Esophagus muscularis mucosa (tissue), 4 donors: ENCODE measurements at regions not wholly inside any gene's neighbourhood (a gene's known extent, or its start where the extent isn't known, plus 50 kb on each side); places are given as distances from the start of the nearest gene placed in this dataset.

Source experiments
- DNase-seq: peaks from one replicate; pipeline ENCODE4 v3.0.0-alpha.2; 2017; ENCODE audit errors: extremely low spot score
- H3K27ac ChIP-seq, 4 donors: fragments of 200-600 bp; sonication (generic); replicated peaks in 1 of 4; 1 replicate in 3 of 4; 2 replicates in 1 of 4; pipeline ENCODE4 v1.5.1; 2016 to 2019; ENCODE audit warnings: mild to moderate bottlenecking in 1 of 4
- H3K27me3 ChIP-seq, 4 donors: fragments of 200-600 bp; sonication (generic); one replicate each; pipeline versions ENCODE4 v1.5.1 to v1.6.0; 2016 to 2019
- H3K36me3 ChIP-seq, 4 donors: fragments of 200-600 bp; sonication (generic); one replicate each; pipeline ENCODE4 v1.5.1; 2016 to 2019
- H3K4me1 ChIP-seq, 4 donors: fragments of 200-600 bp; sonication (generic); one replicate each; pipeline ENCODE4 v1.5.1; 2016 to 2019
- H3K4me3 ChIP-seq, 4 donors: fragments of 200-600 bp; sonication (generic); 1 replicate in 2 of 4; 2 replicates in 2 of 4; pipeline ENCODE4 v1.5.1; 2016 to 2019; ENCODE audit warnings: mild to moderate bottlenecking in 4 of 4, moderate library complexity in 1 of 4
- H3K9me3 ChIP-seq, 4 donors: fragments of 200-600 bp; sonication (generic); 1 replicate in 3 of 4; 2 replicates in 1 of 4; pipeline ENCODE4 v1.5.1; 2016 to 2019
- CTCF ChIP-seq, 3 experiments: fragments of 200-600 bp in 2 of 3; fragments of 450-650 bp in 1 of 3; sonication (generic) in 2 of 3; IDR thresholded peaks; one replicate each; pipeline ENCODE4 v1.5.1; 2017 to 2019; ENCODE audit warnings: antibody characterized with exemption in 3 of 3, mild to moderate bottlenecking in 2 of 3, moderate library complexity in 1 of 3
- EP300 ChIP-seq: sonication (generic); formaldehyde crosslinking; IDR thresholded peaks from one replicate; pipeline ENCODE4 v1.6.1; 2017; ENCODE audit warnings: antibody characterized with exemption
- POLR2A ChIP-seq: fragments of 450-650 bp; IDR thresholded peaks from one replicate; pipeline ENCODE4 v1.6.1; 2017; ENCODE audit warnings: antibody characterized with exemption, moderate library complexity, mild to moderate bottlenecking, low read depth
- POLR2AphosphoS5 ChIP-seq, 2 donors: sonication (generic); formaldehyde crosslinking; IDR thresholded peaks; one replicate each; pipeline ENCODE4 v1.6.1; 2017; ENCODE audit warnings: antibody characterized with exemption in 2 of 2
- WGBS: methylation state at CpG from one replicate; pipeline ENCODE4 v1.1.5; 2018; 5-methylcytosine and 5-hydroxymethylcytosine counted together
- intact Hi-C: fragments of 100-400 bp; cut with DNase I; formaldehyde crosslinking; loops from one replicate; pipeline ENCODE4 v1.15.1; 2023

GRCh38 chr10:4008676-4009382, 223.8 kb upstream of the KLF6 start:
- intact Hi-C loops: no loop called here
- 98% methylated on average over 7 of the region's 7 CpGs for WGBS
- TF ChIP-seq POLR2AphosphoS5 (IDR thresholded peaks at IDR 0.05) (no peak), CTCF (IDR thresholded peaks at IDR 0.05) (no peak), POLR2A (no peak), EP300 (no peak)

GRCh38 chr10:4007771-4008170, 222.8 kb upstream of the KLF6 start:
- no peak for DNase-seq
- WGBS: 90% methylated on average over 4 of the region's 4 CpGs
- H3K36me3 ChIP-seq: no peaks in the 10 kb centered on the region
- TF ChIP-seq POLR2A (no peak), EP300 (no peak), POLR2AphosphoS5 (IDR thresholded peaks at IDR 0.05) (no peak), CTCF (IDR thresholded peaks at IDR 0.05) (no peak)
- H3K4me1 ChIP-seq: peaks cover 0 to 8% (median 3%) of the 10 kb centered on the region in 4 donors
- H3K9me3 ChIP-seq: no peaks in the 10 kb centered on the region
- intact Hi-C loops: no loop called here
- H3K4me3 ChIP-seq: no peak overlapping the region
- no peak overlapping the region for H3K27ac ChIP-seq
- no peaks in the 10 kb centered on the region for H3K27me3 ChIP-seq

More at GRCh38 chr10:4008676-4009382, 223.8 kb upstream of the KLF6 start:
- no peak overlapping the region for H3K4me3 ChIP-seq
- no peaks in the 10 kb centered on the region for H3K27me3 ChIP-seq
- H3K9me3 ChIP-seq: no peaks in the 10 kb centered on the region
- no peak overlapping the region for H3K27ac ChIP-seq
- DNase-seq: no peak
- peaks cover 3 to 13% (median 8%) of the 10 kb centered on the region in 4 donors for H3K4me1 ChIP-seq
- H3K36me3 ChIP-seq: no peaks in the 10 kb centered on the region

GRCh38 chr10:4006858-4007257, 221.8 kb upstream of the KLF6 start:
- intact Hi-C loops: no loop called here
- H3K27ac ChIP-seq: peak overlapping the region in 1 of 4 donors; percentile 19
- no peak for DNase-seq
- no peaks in the 10 kb centered on the region for H3K9me3 ChIP-seq
- WGBS: 96% methylated on average over 7 of the region's 7 CpGs
- no peaks in the 10 kb centered on the region for H3K36me3 ChIP-seq
- peaks cover 0 to 8% (median 3%) of the 10 kb centered on the region in 4 donors for H3K4me1 ChIP-seq
- TF ChIP-seq POLR2AphosphoS5 (IDR thresholded peaks at IDR 0.05) (no peak), EP300 (no peak), CTCF (IDR thresholded peaks at IDR 0.05) (no peak), POLR2A (no peak)
- H3K4me3 ChIP-seq: no peak overlapping the region
- no peaks in the 10 kb centered on the region for H3K27me3 ChIP-seq

GRCh38 chr10:4006051-4006450, 221.0 kb upstream of the KLF6 start:
- TF ChIP-seq POLR2AphosphoS5 (IDR thresholded peaks at IDR 0.05) (peak in 1 of 2 donors; percentile 18), EP300 (no peak)
- H3K9me3 ChIP-seq: no peaks in the 10 kb centered on the region
- intact Hi-C loops: no loop called here
- no peaks in the 10 kb centered on the region for H3K36me3 ChIP-seq
- peaks cover 0 to 8% (median 3%) of the 10 kb centered on the region in 4 donors for H3K4me1 ChIP-seq
- peak overlapping the region in 2 of 4 donors; percentile 19 to 29 for H3K27ac ChIP-seq
- no peaks in the 10 kb centered on the region for H3K27me3 ChIP-seq
- no peak for DNase-seq
- no peak overlapping the region for H3K4me3 ChIP-seq
- 47% methylated on average over 8 of the region's 8 CpGs for WGBS

- Histone ChIP-seq H3K4me3 (no peak overlapping the region), H3K9me3 (no peaks in the 10 kb centered on the region), H3K27ac (no peak overlapping the region), H3K27me3 (no peaks in the 10 kb centered on the region), H3K36me3 (no peaks in the 10 kb centered on the region), H3K4me1 (peaks cover 0 to 8% (median 3%) of the 10 kb centered on the region in 4 donors)
- DNase-seq: no peak
- WGBS: 94% methylated on average over 8 of the region's 8 CpGs
- TF ChIP-seq EP300: no peak
- no peak for TF ChIP-seq POLR2A
- intact Hi-C loops: no loop called here
These were observed 220.0 kb upstream of the KLF6 start for GRCh38 chr10:4004990-4005389.
